GM23248 (cell line): ENCODE measurements at regions not wholly inside any gene's neighbourhood (a gene's known extent, or its start where the extent isn't known, plus 50 kb on each side); places are given as distances from the start of the nearest gene placed in this dataset.

Experiments
- EZH2 ChIP-seq: fragments of 200-600 bp; sonication (generic); IDR thresholded peaks from 2 replicates; pipeline ENCODE4 v1.6.1; 2018; ENCODE audit warnings: antibody characterized with exemption, mild to moderate bottlenecking; ENCODE audit not compliant: insufficient read depth, poor library complexity, severe bottlenecking
- EZH2phosphoT487 ChIP-seq: fragments of 200-600 bp; sonication (generic); IDR thresholded peaks from 2 replicates; pipeline ENCODE4 v1.6.1; 2018; ENCODE audit warnings: antibody characterized with exemption, moderate library complexity, mild to moderate bottlenecking, low read depth; ENCODE audit not compliant: insufficient read depth

DNA sequence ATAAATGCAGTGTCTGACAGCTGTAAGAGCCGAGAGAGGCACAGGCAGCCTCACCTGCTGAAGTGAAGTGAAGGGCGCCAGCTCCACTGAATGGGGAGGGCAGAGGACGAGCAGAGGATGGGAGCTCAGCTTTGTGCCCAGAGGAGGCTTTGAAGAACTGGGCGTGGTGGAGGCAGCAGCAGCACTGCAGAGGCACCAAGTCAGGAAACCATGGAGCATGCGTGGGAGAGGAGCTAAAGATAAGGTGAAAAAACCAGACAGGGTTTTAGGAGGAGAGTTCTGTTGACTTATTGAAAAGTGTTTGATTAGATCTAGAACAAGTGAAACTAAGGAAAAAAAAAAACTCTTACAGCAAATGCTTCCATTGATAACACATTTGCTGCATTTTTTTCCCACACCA lies 216.4 kb downstream of the CXCL12 start:
- TF ChIP-seq EZH2phosphoT487 (no peak), EZH2 (no peak)
